RWPE1 (cell line): ENCODE measurements at regions not wholly inside any gene's neighbourhood (a gene's known extent, or its start where the extent isn't known, plus 50 kb on each side); places are given as distances from the start of the nearest gene placed in this dataset.
"Not testable (repeated sequence)": the region's sequence is repeated elsewhere in the genome, so short reads cannot be mapped to it uniquely, and the experiment has no call there.

Experiments used
- CTCF ChIA-PET: fragments of 350-600 bp; sonication (Branson Sonifier 250); formaldehyde crosslinking; extraction: SDS; loops from one replicate; lab custom pipeline; 2021; lab: Yijun Ruan, JAX
- POLR2A ChIA-PET: fragments of 400-600 bp; formaldehyde crosslinking; extraction: SDS; loops from one replicate; lab custom pipeline; 2020; ENCODE audit warnings: antibody characterized with exemption; ENCODE audit not compliant: low non-redundant PET; lab: Yijun Ruan, JAX
- DNase-seq: peaks from one replicate; pipeline ENCODE4 v3.0.0; 2012; ENCODE audit warnings: low spot score
- H3K27ac ChIP-seq: fragments of 450-650 bp; 2 replicates; pipeline ENCODE4 v1.5.1; 2017
- CTCF ChIP-seq: fragments of 450-650 bp; conservative IDR thresholded peaks from 2 replicates; pipeline ENCODE4 v1.5.1; 2017; ENCODE audit warnings: low read depth, mild to moderate bottlenecking

DNA sequence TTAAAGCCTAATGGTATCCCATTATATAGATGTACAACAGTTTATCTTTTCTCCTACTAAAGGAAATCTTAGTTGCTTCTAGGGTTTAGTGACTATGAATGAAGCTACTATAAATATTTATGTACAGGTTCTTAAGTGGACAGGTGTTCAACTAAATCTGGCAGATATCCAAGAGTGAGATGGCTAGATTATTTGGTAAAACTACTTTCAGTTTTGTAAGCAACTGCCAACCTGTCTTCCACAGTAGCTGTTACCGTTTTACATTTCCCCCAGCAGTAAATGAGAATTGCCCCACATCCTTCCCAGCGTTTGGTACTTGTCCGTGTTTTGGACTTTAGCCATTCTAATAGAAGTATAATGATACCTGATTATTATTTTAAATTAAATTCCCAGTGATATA, 144.9 kb upstream of the MAGI2 start:
- TF ChIP-seq CTCF, result no peak
- ChIA-PET POLR2A (no interaction called here), CTCF (no interaction called here)
- no peak overlapping the region for H3K27ac ChIP-seq
- DNase-seq, result no peak

DNA sequence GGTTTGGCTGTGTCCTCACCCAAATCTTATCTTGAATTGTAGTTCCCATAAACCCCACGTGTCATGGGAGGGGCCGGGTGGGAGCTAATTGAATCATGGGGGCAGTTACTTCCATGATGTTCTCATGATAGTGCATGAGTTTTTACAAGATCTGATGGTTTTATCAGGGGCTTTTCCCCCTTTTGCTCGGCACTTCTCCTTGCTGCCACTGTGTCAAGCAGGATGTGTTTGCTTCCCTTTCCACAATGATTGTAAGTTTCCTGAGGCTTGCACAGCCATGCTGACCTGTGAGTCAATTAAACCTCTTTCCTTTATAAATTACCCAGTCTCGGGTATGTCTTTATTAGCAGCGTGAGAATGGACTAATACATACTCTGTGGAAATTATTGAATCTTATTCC, 141.2 kb upstream of the MAGI2 start:
- POLR2A ChIA-PET, CTCF ChIA-PET, H3K27ac ChIP-seq, DNase-seq: not testable (repeated sequence)

DNA sequence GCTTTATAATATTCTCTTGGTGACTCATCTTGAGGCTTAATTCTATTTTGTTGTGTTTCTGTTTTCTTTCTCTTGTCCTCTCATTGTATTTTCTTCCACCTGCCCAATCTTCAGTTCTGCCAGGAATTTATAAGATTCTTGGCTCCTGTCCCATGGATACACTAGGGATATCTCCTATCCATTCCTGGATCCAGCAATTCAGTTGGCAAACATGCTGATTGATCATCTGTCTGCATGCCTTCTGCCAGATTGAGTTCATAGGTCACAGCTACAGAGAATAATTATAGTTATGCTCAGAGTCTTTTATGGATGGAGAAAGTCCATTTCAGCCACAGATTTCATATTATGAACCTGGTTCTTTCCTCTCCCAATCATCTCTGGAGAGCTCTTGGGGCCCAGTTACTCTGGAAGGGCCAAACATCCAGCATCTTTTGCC, 140.4 kb upstream of the MAGI2 start:
- no peak for DNase-seq
- TF ChIP-seq CTCF, result no peak
- H3K27ac ChIP-seq, result no peak overlapping the region
- CTCF ChIA-PET, result no interaction called here
- POLR2A ChIA-PET, result no interaction called here

DNA sequence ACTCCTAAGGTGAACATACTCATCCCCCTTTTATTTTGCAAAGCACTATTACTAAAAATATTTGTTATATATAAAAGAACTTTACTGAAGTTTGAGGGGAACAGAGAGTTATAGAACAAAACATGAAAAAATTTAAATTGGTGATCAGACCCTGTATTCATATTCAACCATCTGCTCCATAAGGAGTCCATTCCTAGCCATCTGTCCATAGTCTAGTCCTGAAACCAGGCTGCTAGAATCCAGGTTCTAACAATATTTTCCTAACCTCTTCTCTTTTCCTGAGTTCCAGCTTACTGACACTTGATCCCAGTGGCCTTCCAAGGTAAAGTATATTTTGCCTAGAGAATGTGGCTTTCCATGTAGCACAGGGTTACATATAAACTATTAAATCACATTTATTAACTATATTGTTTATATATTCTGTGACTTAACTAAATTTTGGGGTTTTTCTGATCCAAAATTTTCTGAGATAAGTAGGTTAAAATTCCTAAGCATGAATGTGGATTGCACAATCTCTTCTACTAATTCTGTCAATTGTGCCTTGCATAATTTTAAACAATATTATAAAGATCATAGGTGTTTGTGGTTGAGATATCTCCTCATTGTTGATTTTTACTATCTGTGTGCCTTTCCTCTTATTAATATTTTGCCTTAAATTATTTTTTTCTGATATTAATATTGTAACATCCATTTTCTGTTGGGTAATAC, 137.6 kb upstream of the MAGI2 start:
- DNase-seq, result no peak
- H3K27ac ChIP-seq, result no peak overlapping the region
- CTCF ChIA-PET, result no interaction called here
- TF ChIP-seq CTCF, result no peak
- POLR2A ChIA-PET, result no interaction called here

GRCh38 chr7:79590391-79590790, 136.9 kb upstream of the MAGI2 start:
- no peak overlapping the region for H3K27ac ChIP-seq
- ChIA-PET CTCF (no interaction called here), POLR2A (no interaction called here)
- no peak for TF ChIP-seq CTCF
- no peak for DNase-seq

GRCh38 chr7:79570903-79571302, 117.4 kb upstream of the MAGI2 start:
- POLR2A ChIA-PET, result no interaction called here
- no peak for TF ChIP-seq CTCF
- CTCF ChIA-PET, result no interaction called here
- DNase-seq, result no peak
- H3K27ac ChIP-seq, result no peak overlapping the region

GRCh38 chr7:79563821-79564522, 110.5 kb upstream of the MAGI2 start:
- no peak for TF ChIP-seq CTCF
- ChIA-PET POLR2A (no interaction called here), CTCF (no interaction called here)
- H3K27ac ChIP-seq, result no peak overlapping the region
- DNase-seq, result no peak
